ENCODE measurements at regions not wholly inside any gene's neighbourhood (a gene's known extent, or its start where the extent isn't known, plus 50 kb on each side); places are given as distances from the start of the nearest gene placed in this dataset.

DNA sequence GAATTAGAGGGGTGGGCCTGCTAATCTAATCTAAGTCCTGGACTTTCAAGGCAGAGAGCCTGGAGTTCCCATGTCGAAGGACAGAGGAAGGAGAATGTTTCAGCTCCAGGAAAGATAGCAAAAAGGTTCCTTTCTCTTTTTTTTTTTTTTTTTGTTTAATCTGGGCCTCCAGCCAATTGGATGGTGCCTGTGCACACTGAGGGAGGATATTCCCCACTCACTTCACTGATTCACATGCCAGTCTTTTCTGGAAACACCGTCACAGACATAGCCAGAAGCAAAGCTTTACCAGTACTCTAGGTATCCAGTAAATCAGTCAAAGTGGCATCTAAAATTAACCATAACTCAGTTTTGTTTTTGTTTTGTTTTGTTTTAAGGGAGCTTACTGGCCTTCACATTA lies 721.1 kb downstream of the TENT5A start:
- TF ChIP-seq YY1 (IDR thresholded peaks at IDR 0.05; ENCODE audit: insufficient read depth, insufficient read length) (no peak), ZNF274 (IDR thresholded peaks at IDR 0.05; ENCODE audit: low read depth, low read length) (no peak), SUZ12 (IDR thresholded peaks at IDR 0.05; ENCODE audit: extremely low read depth, insufficient read depth, insufficient read length) (no peak)

Data from NT2/D1 (cell line).